MM.1S (cell line): ENCODE measurements at regions not wholly inside any gene's neighbourhood (a gene's known extent, or its start where the extent isn't known, plus 50 kb on each side); places are given as distances from the start of the nearest gene placed in this dataset.

ENCODE experiments used
- DNase-seq: peaks from one replicate; pipeline ENCODE4 v3.0.0-alpha.2; 2015
- H2AFZ ChIP-seq: fragments of 300-600 bp; sonication (generic); 2 replicates; pipeline ENCODE4 v1.6.0; 2016; ENCODE audit warnings: antibody characterized with exemption, low read length
- H3F3A ChIP-seq: fragments of 300-600 bp; sonication (generic); 2 replicates; pipeline ENCODE4 v1.6.1; 2016; ENCODE audit warnings: mild to moderate bottlenecking, antibody characterized with exemption, low read length, moderate library complexity, mixed read lengths; ENCODE audit not compliant: insufficient read depth
- H3K27ac ChIP-seq: fragments of 300-600 bp; sonication (generic); 2 replicates; pipeline ENCODE4 v1.5.1; 2016; ENCODE audit warnings: mild to moderate bottlenecking, low read length
- H3K27me3 ChIP-seq: fragments of 300-600 bp; sonication (generic); replicated peaks from 2 replicates; pipeline ENCODE4 v1.6.0; 2016; ENCODE audit warnings: low read length; ENCODE audit not compliant: insufficient read depth
- H3K36me3 ChIP-seq: fragments of 300-600 bp; sonication (generic); replicated peaks from 2 replicates; pipeline ENCODE4 v1.6.1; 2016; ENCODE audit warnings: mild to moderate bottlenecking, low read length, mixed read lengths; ENCODE audit not compliant: insufficient read depth
- H3K4me1 ChIP-seq: fragments of 300-600 bp; sonication (generic); 2 replicates; pipeline ENCODE4 v1.6.1; 2016; ENCODE audit warnings: low read length, mixed read lengths
- H3K4me2 ChIP-seq: fragments of 300-600 bp; sonication (generic); 2 replicates; pipeline ENCODE4 v1.6.0; 2016; ENCODE audit warnings: low read depth, low read length
- H3K4me3 ChIP-seq: fragments of 300-600 bp; sonication (generic); 2 replicates; pipeline ENCODE4 v1.5.1; 2016; ENCODE audit warnings: low read length, mixed read lengths
- H3K79me2 ChIP-seq: fragments of 300-600 bp; sonication (generic); 2 replicates; pipeline ENCODE4 v1.6.1; 2016; ENCODE audit warnings: mixed run types, low read length, mixed read lengths
- H3K9ac ChIP-seq: fragments of 300-600 bp; sonication (generic); 2 replicates; pipeline ENCODE4 v1.6.1; 2016; ENCODE audit warnings: low read length, mixed read lengths
- H3K9me2 ChIP-seq: fragments of 300-600 bp; sonication (generic); replicated peaks from 2 replicates; pipeline ENCODE4 v1.6.1; 2016; ENCODE audit warnings: mild to moderate bottlenecking, low read length, mixed read lengths; ENCODE audit not compliant: insufficient read depth
- H3K9me3 ChIP-seq: fragments of 300-600 bp; sonication (generic); replicated peaks from 2 replicates; pipeline ENCODE4 v1.6.1; 2016; ENCODE audit warnings: mild to moderate bottlenecking, low read length, mixed read lengths; ENCODE audit not compliant: insufficient read depth
- H4K20me1 ChIP-seq: fragments of 300-600 bp; sonication (generic); 2 replicates; pipeline ENCODE4 v1.6.1; 2016; ENCODE audit warnings: mild to moderate bottlenecking, low read length, moderate library complexity, mixed read lengths; ENCODE audit not compliant: insufficient read depth
- CTCF ChIP-seq: fragments of 300-600 bp; sonication (generic); IDR thresholded peaks from 2 replicates; pipeline ENCODE4 v1.5.1; 2016; ENCODE audit warnings: antibody characterized with exemption, low read length, mixed read lengths
- EZH2 ChIP-seq: fragments of 300-600 bp; sonication (generic); optimal IDR thresholded peaks from 2 replicates; pipeline ENCODE3; 2017; ENCODE audit warnings: low read depth, mild to moderate bottlenecking, antibody characterized with exemption, low read length, mixed read lengths
- EZH2phosphoT487 ChIP-seq: fragments of 300-600 bp; sonication (generic); IDR thresholded peaks from 2 replicates; pipeline ENCODE4 v1.6.1; 2018; ENCODE audit warnings: antibody characterized with exemption, low read length

- Histone ChIP-seq H3K4me1 (no peaks in the 10 kb centered on the region), H3K27me3 (no peaks in the 10 kb centered on the region), H3F3A (no peaks in the 10 kb centered on the region), H3K4me2 (no peak overlapping the region), H3K36me3 (no peaks in the 10 kb centered on the region), H3K79me2 (no peaks in the 10 kb centered on the region), H3K4me3 (no peak overlapping the region), H4K20me1 (no peaks in the 10 kb centered on the region), H3K27ac (no peak overlapping the region), H2AFZ (no peak overlapping the region), H3K9me3 (no peaks in the 10 kb centered on the region), H3K9ac (no peak overlapping the region), H3K9me2 (no peaks in the 10 kb centered on the region)
- TF ChIP-seq EZH2: no peak
- TF ChIP-seq EZH2phosphoT487: no peak
- no peak for TF ChIP-seq CTCF
- DNase-seq: no peak
Measured at GRCh38 chr2:4256351-4256750, 553.0 kb downstream of the DCDC2C start.

GRCh38 chr2:4258563-4258962 is 555.2 kb downstream of the DCDC2C start:
- H3K4me1 ChIP-seq: no peaks in the 10 kb centered on the region
- no peak for TF ChIP-seq EZH2
- no peak for TF ChIP-seq EZH2phosphoT487
- no peak for TF ChIP-seq CTCF
- H2AFZ ChIP-seq: no peak overlapping the region
- H4K20me1 ChIP-seq: no peaks in the 10 kb centered on the region
- H3K27ac ChIP-seq: no peak overlapping the region
- no peaks in the 10 kb centered on the region for H3K9me3 ChIP-seq
- DNase-seq: no peak
- no peaks in the 10 kb centered on the region for H3K36me3 ChIP-seq
- H3F3A ChIP-seq: no peaks in the 10 kb centered on the region
- no peak overlapping the region for H3K9ac ChIP-seq
- H3K27me3 ChIP-seq: no peaks in the 10 kb centered on the region
- no peak overlapping the region for H3K4me2 ChIP-seq
- no peaks in the 10 kb centered on the region for H3K9me2 ChIP-seq
- no peaks in the 10 kb centered on the region for H3K79me2 ChIP-seq
- H3K4me3 ChIP-seq: no peak overlapping the region

- H2AFZ ChIP-seq: no peak overlapping the region
- no peaks in the 10 kb centered on the region for H3K79me2 ChIP-seq
- H4K20me1 ChIP-seq: no peaks in the 10 kb centered on the region
- H3K27me3 ChIP-seq: no peaks in the 10 kb centered on the region
- TF ChIP-seq EZH2phosphoT487 (no peak), EZH2 (no peak), CTCF (no peak)
- DNase-seq: no peak
- no peaks in the 10 kb centered on the region for H3K36me3 ChIP-seq
- H3K9me3 ChIP-seq: no peaks in the 10 kb centered on the region
- no peaks in the 10 kb centered on the region for H3K9me2 ChIP-seq
- no peaks in the 10 kb centered on the region for H3F3A ChIP-seq
- no peak overlapping the region for H3K9ac ChIP-seq
- H3K4me1 ChIP-seq: no peaks in the 10 kb centered on the region
- no peak overlapping the region for H3K4me3 ChIP-seq
- H3K4me2 ChIP-seq: no peak overlapping the region
- no peak overlapping the region for H3K27ac ChIP-seq
Measured at GRCh38 chr2:4265936-4266335, 562.6 kb downstream of the DCDC2C start.
